UCSD-AML1 (cell line): ENCODE measurements at regions not wholly inside any gene's neighbourhood (a gene's known extent, or its start where the extent isn't known, plus 50 kb on each side); places are given as distances from the start of the nearest gene placed in this dataset.

Experiments
- DNase-seq: peaks from one replicate; lab custom pipeline; 2025; ENCODE audit not compliant: unreplicated experiment; lab: John Stamatoyannopoulos, UW

DNA sequence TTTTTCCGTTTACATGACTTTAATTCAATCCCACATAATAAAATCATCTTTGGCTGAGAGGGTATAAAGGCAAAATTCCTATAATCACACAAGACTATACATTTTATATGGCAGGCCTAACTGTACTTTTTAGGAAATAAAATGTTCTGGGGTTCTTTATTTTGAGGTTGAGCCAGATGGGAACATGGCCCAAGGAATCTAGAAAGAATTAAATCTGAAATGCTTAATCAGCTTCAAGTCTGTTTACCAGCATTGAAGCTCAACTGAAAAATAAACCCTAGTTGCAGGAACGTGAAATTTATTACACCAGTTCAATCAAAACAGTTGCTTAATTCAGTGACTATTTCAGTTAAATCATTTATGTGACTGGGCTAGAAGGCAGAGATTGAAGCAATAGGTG is 191.0 kb upstream of the BTG1 start:
- no peak for DNase-seq

DNA sequence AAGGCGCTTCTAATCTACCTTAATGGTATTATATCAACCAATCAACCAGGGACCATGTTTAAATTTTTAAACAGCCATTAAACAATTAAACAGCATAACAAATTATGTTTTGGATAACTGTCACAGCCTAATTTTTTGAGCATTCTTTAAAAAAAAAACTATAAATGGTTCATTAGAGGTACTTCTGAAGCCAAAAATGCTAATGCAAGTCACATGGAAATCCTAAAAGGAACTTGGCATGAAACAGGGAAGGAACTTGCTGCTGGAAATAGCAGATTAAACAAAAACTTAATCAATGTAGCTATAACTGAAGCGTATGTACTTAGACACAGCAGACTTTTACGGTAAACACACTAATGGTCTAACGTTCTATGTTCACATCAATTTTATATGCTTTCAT is 190.2 kb upstream of the BTG1 start:
- DNase-seq, result no peak

GRCh38 chr12:92334552-92334951 is 188.9 kb upstream of the BTG1 start:
- DNase-seq, result no peak

- no peak for DNase-seq
These were observed 186.9 kb upstream of the BTG1 start for GRCh38 chr12:92332552-92332951.

- no peak for DNase-seq
These were observed 185.7 kb upstream of the BTG1 start for GRCh38 chr12:92331383-92331782.

GRCh38 chr12:92330654-92331053 is 185.0 kb upstream of the BTG1 start:
- DNase-seq, result no peak

- DNase-seq, result no peak
These were observed 181.2 kb upstream of the BTG1 start for GRCh38 chr12:92326877-92327276.

DNA sequence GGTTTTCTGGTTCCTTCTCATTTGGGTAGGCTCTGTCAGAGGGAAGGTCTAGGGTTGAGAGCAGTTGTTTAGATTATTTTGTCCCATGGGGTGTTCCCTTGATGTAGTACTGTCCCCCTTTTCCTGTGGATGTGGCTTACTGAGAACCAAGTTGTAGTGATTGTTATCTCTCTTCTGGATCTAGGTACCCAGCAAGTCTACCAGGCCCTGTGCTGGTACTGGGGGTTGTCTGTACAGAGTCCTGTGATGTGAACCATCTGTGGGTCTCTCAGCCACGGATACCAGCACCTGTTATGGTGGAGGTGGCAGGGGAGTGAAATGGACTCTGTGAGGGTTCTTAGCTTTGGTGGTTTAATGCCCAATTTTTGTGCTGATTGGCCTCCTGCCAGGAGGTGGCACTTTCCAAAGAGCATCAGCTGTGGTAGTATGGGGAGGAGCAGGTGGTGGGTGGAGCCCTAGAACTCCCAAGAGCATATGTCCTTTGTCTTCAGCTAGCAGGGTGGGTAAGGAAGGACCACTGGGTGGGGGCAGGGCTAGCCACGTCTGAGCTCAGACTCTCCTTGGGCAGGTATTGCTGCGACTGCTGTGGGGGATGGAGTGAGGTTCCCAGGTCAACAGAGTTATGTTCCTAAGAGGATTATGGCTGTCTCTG is 179.3 kb upstream of the BTG1 start:
- no peak for DNase-seq

DNA sequence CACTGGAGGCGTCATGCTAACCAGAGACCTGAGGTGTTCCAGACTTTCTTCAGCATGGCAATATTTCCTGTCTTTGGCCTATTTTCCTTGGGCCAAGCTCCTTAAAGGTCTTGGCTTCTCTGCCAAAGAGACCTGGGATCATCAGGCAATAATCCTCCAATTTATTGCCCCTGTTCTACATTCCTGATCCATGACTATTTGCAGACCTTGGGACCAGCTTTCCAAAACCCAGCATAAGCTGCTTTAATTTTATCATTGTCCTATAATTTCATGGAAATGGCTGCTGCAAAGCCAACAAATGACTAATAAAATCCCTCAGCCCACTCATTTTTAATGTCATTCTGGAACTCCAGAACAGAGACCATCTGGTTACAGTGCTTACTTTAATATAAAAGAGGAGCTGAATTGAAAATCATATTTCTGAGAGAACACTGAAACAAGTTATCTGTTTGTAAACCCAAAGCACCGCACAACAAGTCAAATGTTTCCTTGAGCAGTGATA is 166.9 kb upstream of the BTG1 start:
- no peak for DNase-seq

GRCh38 chr12:92304371-92305055 is 158.9 kb upstream of the BTG1 start:
- DNase-seq, result no peak

- no peak for DNase-seq
These were observed 156.6 kb upstream of the BTG1 start for GRCh38 chr12:92302041-92302829.

GRCh38 chr12:92301356-92301755 is 155.7 kb upstream of the BTG1 start:
- no peak for DNase-seq

DNA sequence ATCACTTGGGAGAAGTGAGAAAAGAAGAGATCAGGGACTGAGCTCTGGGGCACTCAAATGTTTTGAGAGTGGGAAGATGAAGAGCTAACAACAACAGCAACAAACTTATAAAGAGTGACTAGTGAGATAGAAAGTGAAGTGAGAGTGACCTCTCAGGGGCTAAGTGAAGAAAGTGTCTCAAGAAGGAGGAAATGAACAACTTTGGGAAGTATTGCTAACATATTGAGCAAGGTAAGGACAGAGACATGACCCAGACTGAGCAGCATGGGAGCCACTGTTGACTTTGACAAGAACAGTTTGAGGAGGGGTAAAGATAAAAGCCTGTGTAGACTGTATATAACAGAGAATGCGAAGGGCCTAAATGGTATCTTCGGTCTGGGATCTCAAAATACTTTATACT is 155.1 kb upstream of the BTG1 start:
- no peak for DNase-seq

DNA sequence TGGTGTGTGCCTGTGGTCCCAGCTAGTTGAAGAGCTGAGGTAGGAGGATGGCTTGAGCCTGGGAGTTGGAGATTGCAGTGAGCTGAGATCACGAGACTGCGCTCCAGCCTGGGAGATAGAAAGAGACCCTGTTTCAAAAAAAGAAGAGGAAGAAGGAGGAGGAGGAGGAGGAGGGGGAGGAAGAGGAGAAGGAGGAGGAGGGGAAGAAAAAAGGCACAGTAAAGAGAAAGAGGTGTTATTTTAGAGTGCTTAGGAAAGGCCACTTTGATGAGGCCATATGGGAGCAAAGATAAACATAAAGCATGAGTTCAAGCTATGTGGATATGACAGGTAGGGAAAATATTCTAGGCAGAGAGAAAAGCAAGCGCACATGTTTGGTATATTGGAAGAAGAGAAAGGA is 154.1 kb upstream of the BTG1 start:
- no peak for DNase-seq

GRCh38 chr12:92299344-92299743 is 153.7 kb upstream of the BTG1 start:
- no peak for DNase-seq

DNA sequence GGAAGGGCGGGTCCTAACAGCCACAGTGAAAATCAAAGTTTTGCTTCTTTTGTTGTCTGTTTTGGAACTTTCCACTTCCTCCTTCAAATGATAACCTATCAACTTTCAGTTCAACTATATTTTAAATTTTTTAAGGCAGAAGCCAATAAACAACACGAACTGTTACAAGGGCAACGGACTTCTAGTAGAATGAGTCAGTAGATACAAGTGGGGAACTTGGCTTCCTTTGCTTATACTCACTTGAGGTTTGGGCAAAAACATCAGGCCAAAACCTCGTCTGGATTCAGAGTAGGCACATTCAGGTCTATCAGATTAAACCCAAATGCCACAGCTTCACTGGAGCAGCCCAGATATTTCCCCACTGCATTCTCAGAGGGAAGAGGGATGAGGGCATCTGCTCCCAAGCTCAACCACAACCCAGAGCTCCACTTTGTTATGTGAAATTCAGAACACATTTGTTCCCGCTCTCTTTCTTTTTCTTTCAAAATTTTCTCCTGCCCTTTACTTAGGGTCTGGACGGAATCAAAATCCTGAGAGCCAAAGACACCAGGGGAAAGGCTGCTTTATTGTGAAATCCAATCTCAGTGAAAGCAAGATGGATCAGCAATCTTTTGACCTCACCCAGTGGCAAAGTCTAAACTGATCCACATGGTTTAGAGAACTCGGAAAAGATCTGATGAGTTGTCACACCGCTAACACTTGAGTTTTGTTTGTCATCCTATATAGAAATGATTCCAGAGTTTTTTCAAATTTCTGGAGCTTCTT is 152.5 kb upstream of the BTG1 start:
- no peak for DNase-seq

GRCh38 chr12:92297405-92297804 is 151.8 kb upstream of the BTG1 start:
- no peak for DNase-seq

DNA sequence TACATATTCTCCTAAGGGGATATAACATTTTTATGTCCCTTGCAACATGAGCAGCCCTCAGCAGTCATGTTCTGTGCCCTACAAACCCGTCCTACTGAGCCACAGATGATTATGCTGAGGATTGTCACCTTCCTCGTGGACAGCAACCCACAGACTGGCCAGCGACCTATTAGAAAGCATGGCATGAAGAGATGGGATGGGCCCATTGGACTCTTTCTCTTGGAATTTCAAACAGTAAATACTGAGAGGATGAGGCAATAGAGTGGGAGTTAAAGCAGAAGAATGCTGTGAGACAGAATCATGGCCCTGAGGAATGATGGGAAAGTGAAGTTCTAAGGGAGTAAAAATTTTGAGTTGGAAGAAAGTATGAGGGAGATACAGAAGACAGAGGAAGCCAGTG is 149.9 kb upstream of the BTG1 start:
- no peak for DNase-seq

DNA sequence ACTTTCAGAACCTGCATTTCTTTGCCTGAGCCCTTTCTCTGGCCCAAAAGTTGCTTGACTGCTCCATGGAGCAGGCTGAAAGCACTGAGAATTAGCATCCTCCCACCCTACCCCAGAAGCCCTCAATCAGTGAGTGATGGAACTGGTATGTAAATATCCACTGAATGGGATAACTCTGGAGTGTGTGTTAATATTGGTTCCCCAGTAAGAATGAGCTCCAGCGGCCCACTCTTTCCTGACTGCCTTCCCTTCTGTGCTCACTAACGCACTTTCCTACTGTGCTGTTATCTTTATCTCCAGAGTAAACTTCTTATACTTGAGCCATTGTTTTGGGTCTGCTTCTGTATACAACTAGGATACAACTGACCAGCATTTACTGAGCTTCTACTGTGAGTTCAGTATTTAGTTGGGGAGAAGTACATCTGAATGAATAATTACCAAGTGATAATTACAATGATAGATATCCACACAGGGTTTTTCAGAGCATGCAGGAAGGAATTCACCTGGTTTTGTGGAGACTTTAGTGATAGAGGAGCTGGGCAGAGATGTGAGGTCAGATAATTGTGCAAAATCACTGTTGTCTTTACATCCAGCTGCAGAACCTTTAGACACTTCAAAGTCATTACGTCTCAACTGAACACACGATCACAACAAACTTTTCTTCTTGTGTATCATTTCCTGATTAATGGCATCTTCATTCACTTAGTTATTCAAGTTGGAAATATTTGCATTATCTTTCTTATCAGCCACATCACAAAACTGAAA is 149.2 kb upstream of the BTG1 start:
- no peak for DNase-seq

GRCh38 chr12:92292016-92292415 is 146.4 kb upstream of the BTG1 start:
- DNase-seq, result no peak

- no peak for DNase-seq
These were observed 145.2 kb upstream of the BTG1 start for GRCh38 chr12:92290886-92291285.
